Breast epithelium (tissue), 4 donors: ENCODE measurements at regions not wholly inside any gene's neighbourhood (a gene's known extent, or its start where the extent isn't known, plus 50 kb on each side); places are given as distances from the start of the nearest gene placed in this dataset.

Experiments used
- DNase-seq, 2 donors: peaks; one replicate each; pipeline ENCODE4 v3.0.0-alpha.2; 2019; ENCODE audit warnings: low spot score in 2 of 2
- H3K27ac ChIP-seq, 2 donors: fragments of 200-600 bp; sonication (generic) in 1 of 2; one replicate each; pipeline ENCODE4 v1.5.1; 2016 to 2019; ENCODE audit warnings: mild to moderate bottlenecking in 1 of 2
- H3K27me3 ChIP-seq, 2 donors: fragments of 200-600 bp; sonication (generic) in 1 of 2; one replicate each; pipeline versions ENCODE4 v1.5.1 to v1.6.0; 2017 to 2019; ENCODE audit warnings: control low read depth in 1 of 2, mild to moderate bottlenecking in 1 of 2
- H3K36me3 ChIP-seq: fragments of 200-600 bp; one replicate; pipeline ENCODE4 v1.5.1; 2019
- H3K4me1 ChIP-seq, 2 donors: fragments of 200-600 bp; sonication (generic); one replicate each; pipeline ENCODE4 v1.5.1; 2016 to 2019; ENCODE audit warnings: control low read depth in 1 of 2
- H3K4me3 ChIP-seq, 3 donors: fragments of 200-600 bp; sonication (generic); 1 replicate in 2 of 3; 2 replicates in 1 of 3; pipeline ENCODE4 v1.5.1; 2016 to 2019; ENCODE audit warnings: mild to moderate bottlenecking in 3 of 3, moderate library complexity in 2 of 3
- H3K9me3 ChIP-seq, 2 donors: fragments of 200-600 bp; sonication (generic) in 1 of 2; one replicate each; pipeline ENCODE4 v1.5.1; 2016 to 2019; ENCODE audit warnings: control low read depth in 1 of 2
- CTCF ChIP-seq, 3 donors: fragments of 450-650 bp; IDR thresholded peaks; one replicate each; pipeline ENCODE4 v1.5.1; 2016 to 2017; ENCODE audit warnings: antibody characterized with exemption in 3 of 3, mild to moderate bottlenecking in 3 of 3, moderate library complexity in 3 of 3
- POLR2A ChIP-seq: fragments of 450-650 bp; IDR thresholded peaks from one replicate; pipeline ENCODE4 v1.6.1; 2016; ENCODE audit warnings: antibody characterized with exemption, mild to moderate bottlenecking, moderate library complexity
- POLR2AphosphoS5 ChIP-seq, 3 donors: sonication (generic); formaldehyde crosslinking; IDR thresholded peaks; one replicate each; pipeline ENCODE4 v1.6.1; 2017; ENCODE audit warnings: antibody characterized with exemption in 3 of 3
- intact Hi-C: fragments of 100-400 bp; cut with DNase I; formaldehyde crosslinking; loops from one replicate; pipeline ENCODE4 v1.15.1; 2023; ENCODE audit warnings: low total_unique reads

GRCh38 chr14:94717808-94718207 lies 52.1 kb downstream of the GSC start:
- H3K27me3 ChIP-seq, result no peaks in the 10 kb centered on the region
- no peaks in the 10 kb centered on the region for H3K36me3 ChIP-seq
- H3K4me3 ChIP-seq, result no peak overlapping the region
- TF ChIP-seq POLR2A, result no peak
- TF ChIP-seq CTCF (IDR thresholded peaks at IDR 0.05), result peak in 1 of 3 donors; percentile 8
- no peak for TF ChIP-seq POLR2AphosphoS5 (IDR thresholded peaks at IDR 0.05)
- no peak for DNase-seq
- no peak overlapping the region for H3K27ac ChIP-seq
- H3K9me3 ChIP-seq, result no peaks in the 10 kb centered on the region
- no peaks in the 10 kb centered on the region for H3K4me1 ChIP-seq
- intact Hi-C loops, result no loop called here

GRCh38 chr14:94716976-94717375 lies 52.9 kb downstream of the GSC start:
- intact Hi-C loops, result no loop called here
- no peak for DNase-seq
- no peak for TF ChIP-seq POLR2A
- TF ChIP-seq POLR2AphosphoS5 (IDR thresholded peaks at IDR 0.05), result no peak
- no peak for TF ChIP-seq CTCF (IDR thresholded peaks at IDR 0.05)
- Histone ChIP-seq H3K9me3 (no peaks in the 10 kb centered on the region), H3K27ac (no peak overlapping the region), H3K27me3 (peaks cover 0 to 1% of the 10 kb centered on the region in 2 donors), H3K4me1 (no peaks in the 10 kb centered on the region), H3K4me3 (no peak overlapping the region), H3K36me3 (no peaks in the 10 kb centered on the region)

GRCh38 chr14:94713115-94713514 lies 56.8 kb downstream of the GSC start:
- peak in 1 of 2 donors; percentile 20 for DNase-seq
- Histone ChIP-seq H3K27me3 (peaks cover 0 to 7% of the 10 kb centered on the region in 2 donors), H3K27ac (no peak overlapping the region), H3K36me3 (no peaks in the 10 kb centered on the region), H3K4me1 (no peaks in the 10 kb centered on the region), H3K9me3 (no peaks in the 10 kb centered on the region), H3K4me3 (no peak overlapping the region)
- TF ChIP-seq CTCF (IDR thresholded peaks at IDR 0.05), result no peak
- no peak for TF ChIP-seq POLR2AphosphoS5 (IDR thresholded peaks at IDR 0.05)
- TF ChIP-seq POLR2A, result no peak
- intact Hi-C loops, result no loop called here

- H3K27me3 ChIP-seq, result peaks cover 0 to 7% of the 10 kb centered on the region in 2 donors
- intact Hi-C loops, result no loop called here
- no peak overlapping the region for H3K4me3 ChIP-seq
- no peaks in the 10 kb centered on the region for H3K4me1 ChIP-seq
- H3K9me3 ChIP-seq, result no peaks in the 10 kb centered on the region
- DNase-seq, result no peak
- no peaks in the 10 kb centered on the region for H3K36me3 ChIP-seq
- no peak for TF ChIP-seq CTCF (IDR thresholded peaks at IDR 0.05)
- TF ChIP-seq POLR2AphosphoS5 (IDR thresholded peaks at IDR 0.05), result no peak
- no peak for TF ChIP-seq POLR2A
- no peak overlapping the region for H3K27ac ChIP-seq
Measured at GRCh38 chr14:94710731-94711130, 59.2 kb downstream of the GSC start.

- no peaks in the 10 kb centered on the region for H3K4me1 ChIP-seq
- no peaks in the 10 kb centered on the region for H3K9me3 ChIP-seq
- no peak for DNase-seq
- H3K4me3 ChIP-seq, result no peak overlapping the region
- no peak overlapping the region for H3K27ac ChIP-seq
- intact Hi-C loops, result no loop called here
- no peaks in the 10 kb centered on the region for H3K36me3 ChIP-seq
- TF ChIP-seq CTCF (IDR thresholded peaks at IDR 0.05) (no peak), POLR2AphosphoS5 (IDR thresholded peaks at IDR 0.05) (no peak), POLR2A (no peak)
- peaks cover 0 to 7% of the 10 kb centered on the region in 2 donors for H3K27me3 ChIP-seq
Measured at GRCh38 chr14:94707494-94707893, 62.4 kb downstream of the GSC start.
